Keratinocyte (primary cell): ENCODE measurements at regions not wholly inside any gene's neighbourhood (a gene's known extent, or its start where the extent isn't known, plus 50 kb on each side); places are given as distances from the start of the nearest gene placed in this dataset.
"Not testable (repeated sequence)": the region's sequence is repeated elsewhere in the genome, so short reads cannot be mapped to it uniquely, and the experiment has no call there.

ENCODE experiments used
- CTCF ChIP-seq, 3 experiments: IDR thresholded peaks in 1 of 3; conservative IDR thresholded peaks in 1 of 3; optimal IDR thresholded peaks in 1 of 3; 2 replicates in 2 of 3; 3 replicates in 1 of 3; pipeline versions ENCODE3 to v1.5.1; 2011; ENCODE audit warnings: low read length in 3 of 3, mild to moderate bottlenecking in 3 of 3, moderate library complexity in 2 of 3, control low read depth in 1 of 3, inconsistent platforms in 1 of 3; ENCODE audit not compliant: insufficient read depth in 2 of 3; ENCODE audit errors: extremely low read depth in 1 of 3
- EZH2 ChIP-seq: IDR thresholded peaks from one replicate; pipeline ENCODE4 v1.6.1; 2012; ENCODE audit warnings: inconsistent platforms, mild to moderate bottlenecking, low read length, moderate library complexity

GRCh38 chr6:115054242-115054641 lies 711.4 kb upstream of the HS3ST5 start:
- not testable (repeated sequence) for TF ChIP-seq CTCF (optimal IDR thresholded peaks at IDR 0.05 in 1 of 3, IDR thresholded peaks at IDR 0.05 in 1 of 3, conservative IDR thresholded peaks at IDR 0.05 in 1 of 3; ENCODE audit: extremely low read depth in 1 of 3, insufficient read depth in 2 of 3, low read length in 3 of 3); EZH2
